ENCODE measurements at regions not wholly inside any gene's neighbourhood (a gene's known extent, or its start where the extent isn't known, plus 50 kb on each side); places are given as distances from the start of the nearest gene placed in this dataset.

DNA sequence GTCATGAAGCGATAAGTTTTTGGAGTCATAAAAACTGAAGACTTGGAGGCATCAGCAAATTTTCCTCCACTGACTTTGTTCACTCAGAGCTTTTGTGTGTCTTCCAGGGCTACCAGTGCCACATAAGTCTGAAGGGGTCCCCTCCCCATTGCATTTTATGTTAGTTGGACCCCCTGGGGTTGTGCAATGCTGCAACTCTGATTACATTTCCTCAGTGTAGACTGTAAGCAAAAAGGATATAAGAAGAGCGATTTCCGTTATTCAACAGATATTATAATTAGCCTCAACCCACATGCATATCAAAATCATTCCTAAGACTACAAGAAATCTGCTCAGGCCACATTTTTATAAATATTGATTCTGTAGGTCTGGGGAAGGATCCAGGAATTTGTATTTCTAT, 324.0 kb downstream of the TDRD3 start:
- TF ChIP-seq, protein P1, sequence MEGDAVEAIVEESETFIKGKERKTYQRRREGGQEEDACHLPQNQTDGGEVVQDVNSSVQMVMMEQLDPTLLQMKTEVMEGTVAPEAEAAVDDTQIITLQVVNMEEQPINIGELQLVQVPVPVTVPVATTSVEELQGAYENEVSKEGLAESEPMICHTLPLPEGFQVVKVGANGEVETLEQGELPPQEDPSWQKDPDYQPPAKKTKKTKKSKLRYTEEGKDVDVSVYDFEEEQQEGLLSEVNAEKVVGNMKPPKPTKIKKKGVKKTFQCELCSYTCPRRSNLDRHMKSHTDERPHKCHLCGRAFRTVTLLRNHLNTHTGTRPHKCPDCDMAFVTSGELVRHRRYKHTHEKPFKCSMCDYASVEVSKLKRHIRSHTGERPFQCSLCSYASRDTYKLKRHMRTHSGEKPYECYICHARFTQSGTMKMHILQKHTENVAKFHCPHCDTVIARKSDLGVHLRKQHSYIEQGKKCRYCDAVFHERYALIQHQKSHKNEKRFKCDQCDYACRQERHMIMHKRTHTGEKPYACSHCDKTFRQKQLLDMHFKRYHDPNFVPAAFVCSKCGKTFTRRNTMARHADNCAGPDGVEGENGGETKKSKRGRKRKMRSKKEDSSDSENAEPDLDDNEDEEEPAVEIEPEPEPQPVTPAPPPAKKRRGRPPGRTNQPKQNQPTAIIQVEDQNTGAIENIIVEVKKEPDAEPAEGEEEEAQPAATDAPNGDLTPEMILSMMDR (IDR thresholded peaks at IDR 0.05) = no peak
- TF ChIP-seq POLR2A (IDR thresholded peaks at IDR 0.05) (no peak), POLR2AphosphoS5 (IDR thresholded peaks at IDR 0.05) (no peak), EP300 (IDR thresholded peaks at IDR 0.05) (no peak)

Measured in gastroesophageal sphincter (tissue), 3 donors.